Activated naive CD4-positive, alpha-beta T cell treated with anti-CD3 and anti-CD28 coated beads, Interleukin-2, amount 50 U/mL, for 16 hours (primary cell): ENCODE measurements at regions not wholly inside any gene's neighbourhood (a gene's known extent, or its start where the extent isn't known, plus 50 kb on each side); places are given as distances from the start of the nearest gene placed in this dataset.
A peak's percentile ranks its signal among the peaks of the same experiment; 100 is the strongest.
"Not testable (repeated sequence)": the region's sequence is repeated elsewhere in the genome, so short reads cannot be mapped to it uniquely, and the experiment has no call there.

ENCODE experiments used
- DNase-seq: peaks from one replicate; pipeline ENCODE4 v3.0.0-alpha.2; 2020

GRCh38 chr17:445839-446238 lies 93.2 kb upstream of the RPH3AL start, which contains the start of gene RFLNB:
Gene RFLNB, minus strand, starts transcription at chr17:445939.
- DNase-seq: not testable (repeated sequence)

- DNase-seq: no peak
Measured at GRCh38 chr17:444879-445454, 92.4 kb upstream of the RPH3AL start.

GRCh38 chr17:443109-443508 lies 90.5 kb upstream of the RPH3AL start:
- no peak for DNase-seq

- DNase-seq: no peak
Measured at GRCh38 chr17:441155-441950, 88.7 kb upstream of the RPH3AL start.

GRCh38 chr17:438191-438590 lies 85.6 kb upstream of the RPH3AL start:
- DNase-seq: no peak

GRCh38 chr17:437545-437944 lies 84.9 kb upstream of the RPH3AL start:
- DNase-seq: no peak

GRCh38 chr17:436571-436970 lies 84.0 kb upstream of the RPH3AL start:
- no peak for DNase-seq

GRCh38 chr17:432471-432870 lies 79.9 kb upstream of the RPH3AL start:
- DNase-seq: not testable (repeated sequence)

- DNase-seq: no peak
Measured at GRCh38 chr17:431494-431893, 78.9 kb upstream of the RPH3AL start.

GRCh38 chr17:429589-429988 lies 77.0 kb upstream of the RPH3AL start:
- DNase-seq: no peak

- no peak for DNase-seq
Measured at GRCh38 chr17:428414-428813, 75.8 kb upstream of the RPH3AL start.

GRCh38 chr17:427891-428290 lies 75.3 kb upstream of the RPH3AL start:
- DNase-seq: no peak

- no peak for DNase-seq
Measured at GRCh38 chr17:427327-427726, 74.7 kb upstream of the RPH3AL start.

GRCh38 chr17:422196-422930 lies 69.8 kb upstream of the RPH3AL start:
- no peak for DNase-seq

GRCh38 chr17:420479-421175 lies 68.0 kb upstream of the RPH3AL start:
- no peak for DNase-seq

GRCh38 chr17:419073-419735 lies 66.6 kb upstream of the RPH3AL start:
- no peak for DNase-seq

- peak; percentile 50 for DNase-seq
Measured at GRCh38 chr17:418421-418751, 65.8 kb upstream of the RPH3AL start.

GRCh38 chr17:417691-418420 lies 65.2 kb upstream of the RPH3AL start:
- DNase-seq: no peak

- peak; percentile 52 for DNase-seq
Measured at GRCh38 chr17:416293-417206, 63.9 kb upstream of the RPH3AL start.

- no peak for DNase-seq
Measured at GRCh38 chr17:413706-414380, 61.2 kb upstream of the RPH3AL start.

- peak; percentile 40 for DNase-seq
Measured at GRCh38 chr17:413016-413350, 60.4 kb upstream of the RPH3AL start.
